ENCODE measurements at regions not wholly inside any gene's neighbourhood (a gene's known extent, or its start where the extent isn't known, plus 50 kb on each side); places are given as distances from the start of the nearest gene placed in this dataset.

- Histone ChIP-seq H3K27me3 (ENCODE audit: insufficient read depth, low read depth) (no peaks in the 10 kb centered on the region), H3K4me2 (no peak overlapping the region), H3F3A (ENCODE audit: insufficient read depth, low read depth) (no peaks in the 10 kb centered on the region), H3K4me3 (no peak overlapping the region), H3K9me2 (ENCODE audit: insufficient read depth) (no peaks in the 10 kb centered on the region), H3K36me3 (ENCODE audit: low read depth) (no peaks in the 10 kb centered on the region), H2AFZ (no peak overlapping the region), H3K79me2 (ENCODE audit: low read depth) (no peaks in the 10 kb centered on the region), H4K20me1 (ENCODE audit: insufficient read depth) (no peaks in the 10 kb centered on the region), H3K4me1 (replicated peaks; ENCODE audit: insufficient read depth) (no peaks in the 10 kb centered on the region), H3K27ac (no peak overlapping the region), H3K9me3 (ENCODE audit: insufficient read depth, low read depth) (no peaks in the 10 kb centered on the region; the same call in 1 of the 2 replicates)
- ChIA-PET POLR2A (ENCODE audit: unreplicated experiment) (no interaction called here), CTCF (no interaction called here)
- TF ChIP-seq EZH2 (IDR thresholded peaks at IDR 0.05; ENCODE audit: low read depth) (no peak), CTCF (conservative IDR thresholded peaks at IDR 0.05) (no peak)
- DNase-seq = no peak
- BruUV-seq (replicated peaks) = no TSS peak
- intact Hi-C loops (cut with micrococcal nuclease; ENCODE audit: unreplicated experiment) = no loop called here
Measured at GRCh38 chr4:84336964-84337705, 162.0 kb downstream of the NKX6-1 start.

GRCh38 chr4:84327526-84327925, 171.6 kb downstream of the NKX6-1 start:
- intact Hi-C loops (cut with micrococcal nuclease; ENCODE audit: unreplicated experiment) = no loop called here
- peaks cover 10% of the 10 kb centered on the region for H3K4me1 ChIP-seq (replicated peaks; ENCODE audit: insufficient read depth)
- no TSS peak for BruUV-seq (replicated peaks)
- CTCF ChIA-PET = no interaction called here
- TF ChIP-seq EZH2 (IDR thresholded peaks at IDR 0.05; ENCODE audit: low read depth) (no peak), CTCF (conservative IDR thresholded peaks at IDR 0.05) (no peak)
- H3K27ac ChIP-seq = no peak overlapping the region
- no peaks in the 10 kb centered on the region for H3K36me3 ChIP-seq (ENCODE audit: low read depth)
- H3F3A ChIP-seq (ENCODE audit: insufficient read depth, low read depth) = no peaks in the 10 kb centered on the region
- no peak overlapping the region for H3K4me3 ChIP-seq
- no peaks in the 10 kb centered on the region for H4K20me1 ChIP-seq (ENCODE audit: insufficient read depth)
- no peaks in the 10 kb centered on the region; the same call in 1 of the 2 replicates for H3K9me3 ChIP-seq (ENCODE audit: insufficient read depth, low read depth)
- H3K27me3 ChIP-seq (ENCODE audit: insufficient read depth, low read depth) = no peaks in the 10 kb centered on the region
- H2AFZ ChIP-seq = no peak overlapping the region
- H3K4me2 ChIP-seq = no peak overlapping the region
- H3K9me2 ChIP-seq (ENCODE audit: insufficient read depth) = no peaks in the 10 kb centered on the region
- no peaks in the 10 kb centered on the region for H3K79me2 ChIP-seq (ENCODE audit: low read depth)
- peak; percentile 3 to 61 for DNase-seq
- POLR2A ChIA-PET (ENCODE audit: unreplicated experiment) = no interaction called here

- Histone ChIP-seq H3F3A (ENCODE audit: insufficient read depth, low read depth) (no peaks in the 10 kb centered on the region), H3K9me2 (ENCODE audit: insufficient read depth) (no peaks in the 10 kb centered on the region), H3K4me3 (no peak overlapping the region), H3K27ac (no peak overlapping the region), H3K27me3 (ENCODE audit: insufficient read depth, low read depth) (no peaks in the 10 kb centered on the region), H3K36me3 (ENCODE audit: low read depth) (no peaks in the 10 kb centered on the region), H3K79me2 (ENCODE audit: low read depth) (no peaks in the 10 kb centered on the region), H3K4me1 (replicated peaks; ENCODE audit: insufficient read depth) (peaks cover 10% of the 10 kb centered on the region), H3K9me3 (ENCODE audit: insufficient read depth, low read depth) (no peaks in the 10 kb centered on the region; the same call in 1 of the 2 replicates), H2AFZ (no peak overlapping the region), H3K4me2 (no peak overlapping the region), H4K20me1 (ENCODE audit: insufficient read depth) (no peaks in the 10 kb centered on the region)
- intact Hi-C loops (cut with micrococcal nuclease; ENCODE audit: unreplicated experiment) = no loop called here
- TF ChIP-seq EZH2 (IDR thresholded peaks at IDR 0.05; ENCODE audit: low read depth) = no peak
- TF ChIP-seq CTCF (conservative IDR thresholded peaks at IDR 0.05) = no peak
- BruUV-seq (replicated peaks) = no TSS peak
- ChIA-PET CTCF (no interaction called here), POLR2A (ENCODE audit: unreplicated experiment) (no interaction called here)
- DNase-seq = no peak
Measured at GRCh38 chr4:84325625-84326024, 173.5 kb downstream of the NKX6-1 start.
